GM13977 (cell line): ENCODE measurements at regions not wholly inside any gene's neighbourhood (a gene's known extent, or its start where the extent isn't known, plus 50 kb on each side); places are given as distances from the start of the nearest gene placed in this dataset.

Experiments
- DNase-seq: peaks from one replicate; pipeline ENCODE4 v3.0.0; 2012; ENCODE audit warnings: low spot score
- in situ Hi-C: fragments of 300-500 bp; cut with MboI; formaldehyde crosslinking; loops from one replicate; pipeline ENCODE4 v1.12.0; 2022; ENCODE audit warnings: low sequenced_read_pairs, low pct_unique_long_range_greater_than_20kb, mixed read lengths, inconsistent platforms; ENCODE audit not compliant: unreplicated experiment
- TF ChIP-seq, protein P1 (sequence below): IDR thresholded peaks from 2 replicates; pipeline ENCODE4 v1.5.1; 2012; ENCODE audit warnings: mild to moderate bottlenecking, control low read depth; ENCODE audit not compliant: insufficient read depth; ENCODE audit errors: extremely low read depth, missing control alignments

DNA sequence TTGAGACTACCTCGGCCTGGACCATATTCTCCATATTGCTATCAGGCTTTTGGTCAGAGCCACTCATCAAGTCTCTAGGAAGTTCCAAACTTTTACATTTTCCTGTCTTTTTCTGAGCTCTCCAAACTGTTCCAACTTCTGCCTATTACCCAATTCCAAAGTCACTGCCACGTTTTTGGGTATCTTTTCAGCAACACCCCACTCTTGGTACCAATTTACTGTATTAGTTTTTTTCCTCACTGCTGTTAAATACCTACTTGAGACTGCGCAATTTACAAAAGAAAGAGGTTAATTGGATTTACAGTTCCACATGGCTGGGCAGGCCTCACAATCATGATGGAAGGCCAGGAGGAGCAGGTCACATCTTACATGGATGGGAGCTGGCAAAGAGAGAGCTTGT lies 507.8 kb upstream of the ZNF608 start:
- in situ Hi-C loops, result no loop called here
- TF ChIP-seq, protein P1, sequence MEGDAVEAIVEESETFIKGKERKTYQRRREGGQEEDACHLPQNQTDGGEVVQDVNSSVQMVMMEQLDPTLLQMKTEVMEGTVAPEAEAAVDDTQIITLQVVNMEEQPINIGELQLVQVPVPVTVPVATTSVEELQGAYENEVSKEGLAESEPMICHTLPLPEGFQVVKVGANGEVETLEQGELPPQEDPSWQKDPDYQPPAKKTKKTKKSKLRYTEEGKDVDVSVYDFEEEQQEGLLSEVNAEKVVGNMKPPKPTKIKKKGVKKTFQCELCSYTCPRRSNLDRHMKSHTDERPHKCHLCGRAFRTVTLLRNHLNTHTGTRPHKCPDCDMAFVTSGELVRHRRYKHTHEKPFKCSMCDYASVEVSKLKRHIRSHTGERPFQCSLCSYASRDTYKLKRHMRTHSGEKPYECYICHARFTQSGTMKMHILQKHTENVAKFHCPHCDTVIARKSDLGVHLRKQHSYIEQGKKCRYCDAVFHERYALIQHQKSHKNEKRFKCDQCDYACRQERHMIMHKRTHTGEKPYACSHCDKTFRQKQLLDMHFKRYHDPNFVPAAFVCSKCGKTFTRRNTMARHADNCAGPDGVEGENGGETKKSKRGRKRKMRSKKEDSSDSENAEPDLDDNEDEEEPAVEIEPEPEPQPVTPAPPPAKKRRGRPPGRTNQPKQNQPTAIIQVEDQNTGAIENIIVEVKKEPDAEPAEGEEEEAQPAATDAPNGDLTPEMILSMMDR, result no peak

DNA sequence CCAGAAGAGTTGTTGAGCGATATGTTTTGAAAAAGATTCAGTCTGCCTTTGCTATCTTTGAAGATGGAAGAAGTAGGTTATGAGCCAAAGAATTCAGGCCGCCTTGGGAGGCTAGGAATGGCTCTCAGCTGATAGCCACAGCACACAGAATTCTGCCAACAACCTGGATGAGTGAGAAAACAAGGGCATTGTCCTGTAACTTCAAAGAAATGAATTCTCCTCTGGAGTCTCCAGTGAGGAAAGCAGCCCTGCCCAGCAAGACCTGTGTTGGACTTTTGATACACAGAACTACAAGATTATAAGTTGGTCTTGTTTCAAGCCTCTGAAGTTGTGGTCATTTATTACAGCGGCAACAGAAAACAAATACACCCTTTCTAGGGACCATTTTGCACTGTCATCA lies 509.9 kb upstream of the ZNF608 start:
- in situ Hi-C loops, result no loop called here
- TF ChIP-seq, protein P1, result no peak
- DNase-seq, result no peak

More for the DNA sequence above, 507.8 kb upstream of the ZNF608 start:
- no peak for DNase-seq

DNA sequence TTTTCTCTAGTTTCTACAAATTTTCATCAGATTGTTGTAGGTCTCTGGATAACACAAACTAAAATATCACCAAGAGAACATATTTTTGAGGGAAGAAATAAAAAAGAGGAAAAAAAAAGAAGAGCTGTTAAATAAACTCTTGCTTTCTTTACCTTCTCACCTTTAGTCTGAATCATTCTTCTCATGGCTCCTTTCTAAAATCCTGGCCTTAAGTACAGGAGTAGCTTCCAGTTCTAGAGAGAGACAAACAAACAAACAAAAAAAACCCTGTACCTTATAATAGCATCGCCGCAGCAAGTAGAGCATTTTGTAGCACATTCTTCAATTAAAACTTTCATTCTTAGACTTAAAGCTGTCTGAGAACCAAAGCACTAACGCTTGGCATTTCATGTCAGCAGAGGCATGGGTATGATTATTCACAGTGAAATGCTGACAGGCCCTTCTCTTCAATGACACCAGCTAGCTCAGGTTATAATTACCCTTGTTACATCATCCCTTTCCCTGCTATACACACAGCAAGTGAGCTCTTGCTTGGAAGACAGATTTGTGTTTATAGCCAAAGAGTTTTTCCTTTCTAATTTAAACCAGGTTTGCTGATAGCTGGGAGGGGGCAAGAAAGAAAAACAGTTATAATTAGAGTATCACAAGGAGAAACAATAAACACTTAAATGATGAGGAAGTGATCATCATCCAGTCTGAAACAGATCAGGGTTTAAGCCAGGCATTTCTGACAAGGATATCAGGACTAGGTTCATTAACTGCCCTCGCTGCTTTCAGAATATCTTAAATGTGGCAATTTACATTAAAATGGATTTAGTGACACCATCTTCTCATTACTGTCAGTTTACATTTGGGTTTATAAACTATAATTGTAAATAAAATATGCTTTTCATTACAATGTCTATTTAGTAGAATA lies 510.9 kb upstream of the ZNF608 start:
- DNase-seq, result no peak
- TF ChIP-seq, protein P1, result no peak
- in situ Hi-C loops, result no loop called here

DNA sequence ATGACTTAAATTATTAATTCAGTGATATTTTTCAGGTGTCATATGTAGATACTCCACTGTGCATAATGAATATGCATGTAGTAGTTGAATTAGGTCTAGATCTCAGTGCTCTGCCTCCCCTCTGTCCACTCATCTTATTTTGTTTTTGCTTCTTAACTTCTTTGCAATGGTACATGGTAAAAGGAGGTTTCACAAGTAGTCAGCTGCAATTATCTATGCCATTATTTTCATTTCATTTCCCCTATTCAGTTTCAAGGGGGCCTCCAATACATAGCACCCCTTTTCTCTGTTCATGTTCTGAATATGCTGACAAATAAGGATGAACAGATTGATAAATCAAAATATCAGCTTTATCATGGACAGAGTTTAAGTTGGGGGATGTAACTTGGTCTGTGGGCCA lies 511.6 kb upstream of the ZNF608 start:
- DNase-seq, result peak; percentile 4
- TF ChIP-seq, protein P1, result no peak
- in situ Hi-C loops, result no loop called here

DNA sequence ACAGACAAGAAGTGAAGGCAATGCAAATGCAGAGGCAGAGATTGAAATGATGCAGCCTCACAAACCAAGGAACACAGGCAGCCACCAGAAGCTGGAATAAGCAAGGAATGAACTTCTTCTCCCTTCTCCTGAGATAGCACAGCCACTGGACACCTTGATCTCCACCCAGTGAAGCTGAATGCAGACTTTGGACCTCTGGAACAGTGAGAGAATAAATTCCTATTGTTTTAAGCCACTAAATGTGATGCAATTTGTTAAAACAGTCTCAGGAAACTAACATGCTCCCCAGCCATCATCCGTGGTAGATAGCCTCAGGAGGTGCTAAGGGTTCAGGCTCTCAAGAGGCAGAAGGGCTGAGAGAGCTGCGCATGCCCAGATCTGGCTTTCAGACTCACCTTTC lies 512.2 kb upstream of the ZNF608 start:
- TF ChIP-seq, protein P1, result no peak
- no peak for DNase-seq
- in situ Hi-C loops, result no loop called here

DNA sequence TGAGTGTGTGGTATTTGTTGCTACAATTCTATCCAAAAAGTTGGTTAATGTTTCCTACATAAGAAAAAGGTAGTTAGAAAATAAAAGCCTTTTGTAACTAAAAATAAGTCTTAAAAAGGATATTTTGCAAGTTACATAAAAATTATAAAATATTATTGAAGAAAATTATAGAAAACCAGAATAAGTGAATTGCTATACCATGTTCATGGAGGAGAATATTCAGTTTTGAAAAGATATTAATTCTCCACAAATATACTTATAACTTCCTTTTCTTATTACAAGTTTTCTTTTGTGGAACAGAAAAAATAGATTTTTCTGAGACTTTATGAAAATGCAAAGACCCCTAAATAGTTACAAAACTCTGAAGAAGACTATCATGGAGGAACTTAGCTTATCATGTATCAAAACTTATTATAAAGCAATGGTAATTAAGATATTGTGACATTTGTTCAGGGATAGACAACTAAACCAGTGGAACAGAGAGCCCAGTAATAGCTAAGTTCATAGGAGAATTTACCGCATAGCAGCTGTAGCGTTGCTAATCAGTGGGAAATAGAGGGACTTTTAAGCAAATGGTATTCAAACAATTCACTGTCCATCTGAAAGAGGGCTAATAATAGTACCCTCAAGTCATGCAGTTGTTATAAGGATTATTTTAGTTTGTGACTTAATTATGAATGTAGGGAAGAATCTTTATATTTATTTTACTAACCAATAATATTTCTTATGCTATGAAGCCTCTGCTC lies 515.2 kb upstream of the ZNF608 start:
- in situ Hi-C loops, result no loop called here
- DNase-seq, result no peak
- TF ChIP-seq, protein P1, result no peak
